ENCODE measurements at regions not wholly inside any gene's neighbourhood (a gene's known extent, or its start where the extent isn't known, plus 50 kb on each side); places are given as distances from the start of the nearest gene placed in this dataset.

GRCh38 chr2:181806039-181806392, 85.5 kb upstream of the ITPRID2 start:
- no peaks in the 10 kb centered on the region for H4K20me1 ChIP-seq (ENCODE audit: insufficient read depth, low read length)
- no peak overlapping the region for H2AFZ ChIP-seq (ENCODE audit: low read length)
- no peaks in the 10 kb centered on the region for H3K36me3 ChIP-seq (replicated peaks; ENCODE audit: insufficient read depth, low read length)
- H3K4me2 ChIP-seq (ENCODE audit: low read depth, low read length): no peak overlapping the region
- H3K9ac ChIP-seq (ENCODE audit: low read length): no peak overlapping the region
- H3K27ac ChIP-seq (ENCODE audit: low read length): no peak overlapping the region
- no peaks in the 10 kb centered on the region for H3K4me1 ChIP-seq (ENCODE audit: low read length)
- H3K9me3 ChIP-seq (replicated peaks; ENCODE audit: insufficient read depth, low read length): no peaks in the 10 kb centered on the region
- no peak for DNase-seq
- no peaks in the 10 kb centered on the region for H3F3A ChIP-seq (ENCODE audit: insufficient read depth, low read length)
- H3K27me3 ChIP-seq (replicated peaks; ENCODE audit: insufficient read depth, low read length): no peaks in the 10 kb centered on the region
- H3K79me2 ChIP-seq (ENCODE audit: low read length): no peaks in the 10 kb centered on the region
- H3K4me3 ChIP-seq (ENCODE audit: low read length): no peak overlapping the region
- no peaks in the 10 kb centered on the region for H3K9me2 ChIP-seq (replicated peaks; ENCODE audit: insufficient read depth, low read length)
- no peak for TF ChIP-seq CTCF (IDR thresholded peaks at IDR 0.05; ENCODE audit: low read length)
- no peak for TF ChIP-seq EZH2 (optimal IDR thresholded peaks at IDR 0.05; ENCODE audit: low read depth, low read length)
- no peak for TF ChIP-seq EZH2phosphoT487 (IDR thresholded peaks at IDR 0.05; ENCODE audit: low read length)

- Histone ChIP-seq H3K4me2 (ENCODE audit: low read depth, low read length) (no peak overlapping the region), H3K9me3 (replicated peaks; ENCODE audit: insufficient read depth, low read length) (no peaks in the 10 kb centered on the region), H3K79me2 (ENCODE audit: low read length) (no peaks in the 10 kb centered on the region), H3K9me2 (replicated peaks; ENCODE audit: insufficient read depth, low read length) (no peaks in the 10 kb centered on the region), H3F3A (ENCODE audit: insufficient read depth, low read length) (no peaks in the 10 kb centered on the region), H2AFZ (ENCODE audit: low read length) (no peak overlapping the region), H3K9ac (ENCODE audit: low read length) (no peak overlapping the region), H3K27me3 (replicated peaks; ENCODE audit: insufficient read depth, low read length) (no peaks in the 10 kb centered on the region), H3K36me3 (replicated peaks; ENCODE audit: insufficient read depth, low read length) (no peaks in the 10 kb centered on the region), H3K4me1 (ENCODE audit: low read length) (no peaks in the 10 kb centered on the region), H3K4me3 (ENCODE audit: low read length) (no peak overlapping the region), H4K20me1 (ENCODE audit: insufficient read depth, low read length) (no peaks in the 10 kb centered on the region), H3K27ac (ENCODE audit: low read length) (no peak overlapping the region)
- DNase-seq: no peak
- TF ChIP-seq EZH2phosphoT487 (IDR thresholded peaks at IDR 0.05; ENCODE audit: low read length): no peak
- TF ChIP-seq CTCF (IDR thresholded peaks at IDR 0.05; ENCODE audit: low read length): no peak
- TF ChIP-seq EZH2 (optimal IDR thresholded peaks at IDR 0.05; ENCODE audit: low read depth, low read length): no peak
Measured at GRCh38 chr2:181807526-181807925, 84.0 kb upstream of the ITPRID2 start.

- Histone ChIP-seq H3K9me3 (replicated peaks; ENCODE audit: insufficient read depth, low read length) (no peaks in the 10 kb centered on the region), H3F3A (ENCODE audit: insufficient read depth, low read length) (no peaks in the 10 kb centered on the region), H3K36me3 (replicated peaks; ENCODE audit: insufficient read depth, low read length) (no peaks in the 10 kb centered on the region), H3K79me2 (ENCODE audit: low read length) (no peaks in the 10 kb centered on the region), H3K4me1 (ENCODE audit: low read length) (no peaks in the 10 kb centered on the region), H3K9me2 (replicated peaks; ENCODE audit: insufficient read depth, low read length) (no peaks in the 10 kb centered on the region), H2AFZ (ENCODE audit: low read length) (no peak overlapping the region), H3K27ac (ENCODE audit: low read length) (no peak overlapping the region), H3K4me3 (ENCODE audit: low read length) (no peak overlapping the region), H3K4me2 (ENCODE audit: low read depth, low read length) (no peak overlapping the region), H3K27me3 (replicated peaks; ENCODE audit: insufficient read depth, low read length) (no peaks in the 10 kb centered on the region), H4K20me1 (ENCODE audit: insufficient read depth, low read length) (no peaks in the 10 kb centered on the region), H3K9ac (ENCODE audit: low read length) (no peak overlapping the region)
- no peak for TF ChIP-seq CTCF (IDR thresholded peaks at IDR 0.05; ENCODE audit: low read length)
- TF ChIP-seq EZH2phosphoT487 (IDR thresholded peaks at IDR 0.05; ENCODE audit: low read length): no peak
- no peak for TF ChIP-seq EZH2 (optimal IDR thresholded peaks at IDR 0.05; ENCODE audit: low read depth, low read length)
- DNase-seq: no peak
Measured at GRCh38 chr2:181810823-181811695, 80.5 kb upstream of the ITPRID2 start.
